Hepatocyte (in vitro differentiated cells): ENCODE measurements at regions not wholly inside any gene's neighbourhood (a gene's known extent, or its start where the extent isn't known, plus 50 kb on each side); places are given as distances from the start of the nearest gene placed in this dataset.

Experiments
- DNase-seq: peaks from one replicate; pipeline ENCODE4 v3.0.0-alpha.2; 2016; ENCODE audit warnings: low spot score
- H2AFZ ChIP-seq: fragments of 200-600 bp; sonication (generic); 2 replicates; pipeline ENCODE4 v1.6.0; 2016; ENCODE audit warnings: antibody characterized with exemption, mild to moderate bottlenecking
- H3K27ac ChIP-seq: fragments of 200-600 bp; sonication (generic); 2 replicates; pipeline ENCODE4 v1.5.1; 2016; ENCODE audit warnings: mild to moderate bottlenecking
- H3K27me3 ChIP-seq: fragments of 200-600 bp; sonication (generic); 2 replicates; pipeline ENCODE4 v1.6.1; 2016
- H3K36me3 ChIP-seq: fragments of 200-600 bp; sonication (generic); replicated peaks from 2 replicates; pipeline ENCODE4 v1.5.1; 2016; ENCODE audit warnings: low read depth; ENCODE audit not compliant: insufficient read depth
- H3K4me1 ChIP-seq: fragments of 200-600 bp; sonication (generic); 2 replicates; pipeline ENCODE4 v1.5.1; 2016; ENCODE audit warnings: mild to moderate bottlenecking, moderate library complexity; ENCODE audit not compliant: insufficient read depth
- H3K4me2 ChIP-seq: fragments of 200-600 bp; sonication (generic); 2 replicates; pipeline ENCODE4 v1.6.0; 2016
- H3K4me3 ChIP-seq: fragments of 200-600 bp; sonication (generic); 2 replicates; pipeline ENCODE4 v1.5.1; 2016; ENCODE audit warnings: mild to moderate bottlenecking
- H3K79me2 ChIP-seq: fragments of 200-600 bp; sonication (generic); 2 replicates; pipeline ENCODE4 v1.6.0; 2017; ENCODE audit warnings: mild to moderate bottlenecking
- H3K9me2 ChIP-seq: fragments of 200-600 bp; sonication (generic); replicated peaks from 2 replicates; pipeline ENCODE4 v1.6.0; 2017; ENCODE audit warnings: mild to moderate bottlenecking; ENCODE audit not compliant: insufficient read depth
- H3K9me3 ChIP-seq: fragments of 200-600 bp; sonication (generic); 2 replicates; pipeline ENCODE4 v1.5.1; 2016; ENCODE audit warnings: low read depth, mild to moderate bottlenecking
- H4K20me1 ChIP-seq: fragments of 200-600 bp; sonication (generic); 2 replicates; pipeline ENCODE4 v1.6.0; 2016; ENCODE audit warnings: mild to moderate bottlenecking; ENCODE audit not compliant: insufficient read depth, poor library complexity, severe bottlenecking
- CTCF ChIP-seq: fragments of 200-600 bp; sonication (generic); IDR thresholded peaks from 2 replicates; pipeline ENCODE4 v1.5.1; 2016; ENCODE audit warnings: antibody characterized with exemption, mild to moderate bottlenecking; ENCODE audit not compliant: poor library complexity
- EZH2 ChIP-seq: fragments of 200-600 bp; sonication (generic); IDR thresholded peaks from 2 replicates; pipeline ENCODE4 v1.6.1; 2016; ENCODE audit warnings: antibody characterized with exemption, mild to moderate bottlenecking, borderline replicate concordance
- EZH2phosphoT487 ChIP-seq: fragments of 200-600 bp; sonication (generic); IDR thresholded peaks from one replicate; pipeline ENCODE4 v1.6.1; 2018; ENCODE audit warnings: antibody characterized with exemption, mild to moderate bottlenecking, low read depth, moderate library complexity; ENCODE audit not compliant: unreplicated experiment, severe bottlenecking
- WGBS: methylation state at CpG from one replicate; pipeline ENCODE4 v1.1.6; 2016; ENCODE audit warnings: low lambda C conversion rate; ENCODE audit errors: missing lambda C conversion rate; 5-methylcytosine and 5-hydroxymethylcytosine counted together

DNA sequence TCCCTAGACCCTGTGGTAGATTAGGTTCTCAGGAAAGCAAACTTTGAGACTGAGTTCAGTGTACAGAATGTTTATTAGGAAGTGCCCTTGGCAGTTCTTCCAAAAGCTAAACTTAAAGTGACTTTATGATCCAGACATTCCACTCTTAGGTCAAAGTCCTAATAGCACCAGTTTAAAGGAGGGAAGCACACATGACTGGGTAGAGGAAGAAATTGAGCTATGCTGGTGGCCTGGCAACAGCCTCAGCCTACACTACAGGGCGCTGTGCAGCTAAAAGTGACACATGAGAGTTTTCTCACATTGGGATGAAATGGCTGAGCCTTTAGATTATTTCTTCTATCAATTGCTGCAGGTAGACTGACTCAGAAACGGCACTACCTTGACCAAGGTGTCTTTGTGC is 280.4 kb downstream of the BRINP2 start:
- no peaks in the 10 kb centered on the region for H3K9me2 ChIP-seq
- H3K4me3 ChIP-seq = no peak overlapping the region
- 66% methylated on average over 2 of the region's 2 CpGs for WGBS
- H3K9me3 ChIP-seq = no peaks in the 10 kb centered on the region
- no peaks in the 10 kb centered on the region for H3K4me1 ChIP-seq
- H3K36me3 ChIP-seq = no peaks in the 10 kb centered on the region
- H3K79me2 ChIP-seq = no peaks in the 10 kb centered on the region
- peak; percentile 36 for DNase-seq
- H3K27ac ChIP-seq = no peak overlapping the region
- no peak overlapping the region for H2AFZ ChIP-seq
- no peak for TF ChIP-seq EZH2
- TF ChIP-seq CTCF = no peak
- TF ChIP-seq EZH2phosphoT487 = no peak
- no peak overlapping the region for H3K4me2 ChIP-seq
- H3K27me3 ChIP-seq = no peaks in the 10 kb centered on the region
- H4K20me1 ChIP-seq = no peaks in the 10 kb centered on the region

DNA sequence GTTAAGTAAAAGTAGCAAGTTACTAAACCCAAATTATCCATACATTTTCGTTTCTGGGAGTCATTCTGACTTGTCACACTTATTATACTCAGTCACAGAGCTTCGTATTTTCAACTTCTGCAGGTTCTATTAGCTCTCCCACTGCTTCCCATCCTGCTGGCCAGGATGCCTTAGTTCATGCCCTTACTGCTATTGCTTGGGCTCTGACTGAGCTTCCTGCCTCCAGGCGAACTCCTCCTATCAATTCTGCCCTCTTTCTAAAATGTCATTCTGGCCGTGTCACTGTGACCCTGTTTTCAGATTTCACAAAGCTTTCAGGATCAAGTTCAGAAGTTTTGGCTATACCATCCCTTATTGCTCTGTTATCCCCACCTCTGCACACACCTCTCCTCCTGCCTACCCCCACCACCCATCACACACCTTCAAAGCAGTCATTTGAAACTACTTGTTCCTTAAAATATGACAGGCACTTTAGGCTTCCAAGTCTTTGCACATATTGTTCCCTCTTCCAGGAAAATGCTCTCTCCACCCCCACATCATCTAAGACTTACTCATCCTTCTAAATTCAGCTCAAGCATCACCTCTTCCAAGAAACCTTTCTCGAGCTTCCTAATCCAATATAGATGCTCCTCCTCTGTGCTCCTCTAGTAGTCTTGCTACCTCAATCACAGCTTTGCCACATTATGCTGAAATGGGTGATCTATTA is 278.0 kb downstream of the BRINP2 start:
- no peaks in the 10 kb centered on the region for H3K36me3 ChIP-seq
- H3K4me1 ChIP-seq = no peaks in the 10 kb centered on the region
- H3K27me3 ChIP-seq = no peaks in the 10 kb centered on the region
- no peak for DNase-seq
- H4K20me1 ChIP-seq = no peaks in the 10 kb centered on the region
- H3K9me3 ChIP-seq = no peaks in the 10 kb centered on the region
- no peak overlapping the region for H3K4me3 ChIP-seq
- H2AFZ ChIP-seq = no peak overlapping the region
- no peak for TF ChIP-seq EZH2phosphoT487
- TF ChIP-seq CTCF = no peak
- H3K9me2 ChIP-seq = no peaks in the 10 kb centered on the region
- WGBS = 79% methylated on average over 5 of the region's 5 CpGs
- H3K4me2 ChIP-seq = no peak overlapping the region
- no peaks in the 10 kb centered on the region for H3K79me2 ChIP-seq
- no peak overlapping the region for H3K27ac ChIP-seq

GRCh38 chr1:177448036-177448615 is 277.4 kb downstream of the BRINP2 start:
- Histone ChIP-seq H2AFZ (no peak overlapping the region), H3K27ac (no peak overlapping the region), H3K4me1 (no peaks in the 10 kb centered on the region), H3K4me2 (no peak overlapping the region), H4K20me1 (no peaks in the 10 kb centered on the region), H3K4me3 (no peak overlapping the region), H3K36me3 (no peaks in the 10 kb centered on the region), H3K9me2 (no peaks in the 10 kb centered on the region), H3K9me3 (no peaks in the 10 kb centered on the region), H3K27me3 (no peaks in the 10 kb centered on the region), H3K79me2 (no peaks in the 10 kb centered on the region)
- DNase-seq = no peak
- TF ChIP-seq CTCF (no peak), EZH2phosphoT487 (no peak), EZH2 (no peak)
- 80% methylated on average over 2 of the region's 2 CpGs for WGBS
